H9 (cell line): ENCODE measurements at regions not wholly inside any gene's neighbourhood (a gene's known extent, or its start where the extent isn't known, plus 50 kb on each side); places are given as distances from the start of the nearest gene placed in this dataset.

Source experiments
- DNase-seq: peaks from one replicate; pipeline ENCODE4 v3.0.0-alpha.2; 2017
- H2AFZ ChIP-seq: one replicate; pipeline ENCODE4 v1.6.1; 2013; ENCODE audit warnings: mild to moderate bottlenecking, low read length, control low read depth, moderate library complexity
- H2AK5ac ChIP-seq: 2 replicates; pipeline ENCODE4 v1.6.1; 2013; ENCODE audit warnings: low read length, control low read depth, mixed read lengths; ENCODE audit not compliant: insufficient read length
- H2BK120ac ChIP-seq: one replicate; pipeline ENCODE4 v1.6.1; 2013; ENCODE audit warnings: low read depth, mild to moderate bottlenecking, low read length, control low read depth, inconsistent platforms; ENCODE audit not compliant: poor library complexity, severe bottlenecking
- H2BK12ac ChIP-seq: 2 replicates; pipeline ENCODE4 v1.6.1; 2013; ENCODE audit warnings: low read length, control low read depth, mixed read lengths, low read depth; ENCODE audit not compliant: insufficient read length
- H2BK15ac ChIP-seq: 2 replicates; pipeline ENCODE4 v1.6.1; 2013; ENCODE audit warnings: low read depth, low read length, control low read depth
- H2BK20ac ChIP-seq: one replicate; pipeline ENCODE4 v1.6.1; 2013; ENCODE audit warnings: low read depth, mild to moderate bottlenecking, low read length, control low read depth, inconsistent platforms; ENCODE audit not compliant: poor library complexity, severe bottlenecking
- H2BK5ac ChIP-seq: 2 replicates; pipeline ENCODE4 v1.6.1; 2013; ENCODE audit warnings: low read length, control low read depth, mixed read lengths; ENCODE audit not compliant: insufficient read length
- H3K14ac ChIP-seq: 2 replicates; pipeline ENCODE4 v1.6.1; 2013; ENCODE audit warnings: low read length, control low read depth; ENCODE audit not compliant: insufficient read depth
- H3K18ac ChIP-seq: 2 replicates; pipeline ENCODE4 v1.6.1; 2013; ENCODE audit warnings: low read depth, mild to moderate bottlenecking, mixed read lengths, low read length, control low read depth; ENCODE audit not compliant: insufficient read length
- H3K23ac ChIP-seq: 2 replicates; pipeline ENCODE4 v1.6.1; 2013; ENCODE audit warnings: low read length, control low read depth, mixed read lengths, low read depth; ENCODE audit not compliant: insufficient read length
- H3K23me2 ChIP-seq: 2 replicates; pipeline ENCODE4 v1.6.1; 2013; ENCODE audit warnings: low read depth, mild to moderate bottlenecking, mixed read lengths, low read length, control low read depth; ENCODE audit not compliant: insufficient read length, poor library complexity, severe bottlenecking
- H3K27ac ChIP-seq: 2 replicates; pipeline ENCODE4 v1.5.1; 2013; ENCODE audit warnings: low read length, control low read depth, mixed read lengths, low read depth; ENCODE audit not compliant: insufficient read length
- H3K27me3 ChIP-seq: 2 replicates; pipeline ENCODE4 v1.6.1; 2013; ENCODE audit warnings: low read length, control low read depth, inconsistent platforms; ENCODE audit not compliant: insufficient read depth
- H3K4ac ChIP-seq: 2 replicates; pipeline ENCODE4 v1.6.1; 2013; ENCODE audit warnings: low read depth, mild to moderate bottlenecking, control low read depth, inconsistent platforms, low read length, moderate library complexity
- H3K4me1 ChIP-seq: 2 replicates; pipeline ENCODE4 v1.6.1; 2013; ENCODE audit warnings: low read length, control low read depth, inconsistent platforms; ENCODE audit not compliant: insufficient read depth
- H3K4me2 ChIP-seq: 2 replicates; pipeline ENCODE4 v1.6.1; 2013; ENCODE audit warnings: low read length, control low read depth, mixed read lengths; ENCODE audit not compliant: insufficient read length, insufficient read depth
- H3K56ac ChIP-seq: 2 replicates; pipeline ENCODE4 v1.6.1; 2013; ENCODE audit warnings: low read depth, mild to moderate bottlenecking, mixed read lengths, low read length, control low read depth; ENCODE audit not compliant: insufficient read length
- H3K79me1 ChIP-seq: 2 replicates; pipeline ENCODE4 v1.6.1; 2013; ENCODE audit warnings: low read depth, mild to moderate bottlenecking, moderate library complexity, low read length, control low read depth, inconsistent platforms; ENCODE audit not compliant: insufficient read depth, poor library complexity, severe bottlenecking
- H3K79me2 ChIP-seq: 2 replicates; pipeline ENCODE4 v1.6.1; 2013; ENCODE audit warnings: low read length, control low read depth, inconsistent platforms; ENCODE audit not compliant: insufficient read depth
- H3K9ac ChIP-seq: 2 replicates; pipeline ENCODE4 v1.6.1; 2013; ENCODE audit warnings: low read length, control low read depth, mixed read lengths; ENCODE audit not compliant: insufficient read length; ENCODE audit errors: extremely low read depth
- H3K9me3 ChIP-seq: one replicate; pipeline ENCODE4 v1.6.1; 2013; ENCODE audit warnings: low read depth, low read length, inconsistent platforms; ENCODE audit not compliant: control insufficient read depth
- H3T11ph ChIP-seq: one replicate; pipeline ENCODE4 v1.6.1; 2013; ENCODE audit warnings: mild to moderate bottlenecking, low read length, control low read depth, inconsistent platforms
- H4K20me1 ChIP-seq: one replicate; pipeline ENCODE4 v1.6.1; 2013; ENCODE audit not compliant: control insufficient read depth, insufficient read length, insufficient read depth
- H4K5ac ChIP-seq: 2 replicates; pipeline ENCODE4 v1.6.1; 2013; ENCODE audit warnings: low read depth, mild to moderate bottlenecking, mixed read lengths, low read length, control low read depth; ENCODE audit not compliant: insufficient read length
- H4K8ac ChIP-seq: replicated peaks from 2 replicates; pipeline ENCODE4 v1.6.1; 2013; ENCODE audit warnings: low read length, control low read depth, mixed read lengths, low read depth; ENCODE audit not compliant: insufficient read length
- H4K91ac ChIP-seq: 2 replicates; pipeline ENCODE4 v1.6.1; 2013; ENCODE audit warnings: low read depth, mild to moderate bottlenecking, moderate library complexity, mixed read lengths, low read length, control low read depth; ENCODE audit not compliant: insufficient read length
- H3K27ac Mint-ChIP-seq, 3 experiments: 2 replicates in 2 of 3; 3 replicates in 1 of 3; pipeline ENCODE4 v1.8.0; 2020 to 2021; ENCODE audit warnings: mixed read lengths in 3 of 3, mild to moderate bottlenecking in 1 of 3, moderate library complexity in 1 of 3
- H3K27me3 Mint-ChIP-seq: 2 replicates; pipeline ENCODE4 v1.8.0; 2021; ENCODE audit warnings: low read depth, mild to moderate bottlenecking, moderate library complexity, mixed read lengths
- H3K36me3 Mint-ChIP-seq, 3 experiments: 2 replicates in 2 of 3; 3 replicates in 1 of 3; pipeline ENCODE4 v1.8.0; 2020 to 2021; ENCODE audit warnings: low read depth in 3 of 3, mixed read lengths in 3 of 3; ENCODE audit not compliant: insufficient read depth in 1 of 3
- H3K4me1 Mint-ChIP-seq, 2 experiments: 2 replicates each; pipeline ENCODE4 v1.8.0; 2020; ENCODE audit warnings: mixed read lengths in 2 of 2
- H3K4me3 Mint-ChIP-seq, 2 experiments: 2 replicates in 1 of 2; 3 replicates in 1 of 2; pipeline ENCODE4 v1.8.0; 2020 to 2021; ENCODE audit warnings: mild to moderate bottlenecking in 2 of 2, mixed read lengths in 2 of 2, moderate library complexity in 1 of 2
- H3K9me3 Mint-ChIP-seq, 2 experiments: 2 replicates in 1 of 2; 3 replicates in 1 of 2; pipeline ENCODE4 v1.8.0; 2020; ENCODE audit warnings: mild to moderate bottlenecking in 2 of 2, mixed read lengths in 2 of 2, moderate library complexity in 1 of 2
- CTCF ChIP-seq: fragments of 200-600 bp; sonication (generic); conservative IDR thresholded peaks from 3 replicates; pipeline ENCODE4 v1.8.0; 2021; ENCODE audit warnings: antibody characterized with exemption, mild to moderate bottlenecking
- WGBS: extraction: QIAGEN DNeasy Blood & Tissue Kit; methylation state at CpG from one replicate; pipeline ENCODE4 v1.1.7; 2013; ENCODE audit warnings: missing lambda C conversion rate, low lambda C conversion rate, mixed read lengths; ENCODE audit not compliant: insufficient read length; ENCODE audit errors: extremely low coverage; 5-methylcytosine and 5-hydroxymethylcytosine counted together

- Mint-ChIP-seq H3K36me3 (peaks cover 0 to 3% (median 3%) of the 10 kb centered on the region in 3 experiments; a peak in 2 of 7 replicates), H3K4me1 (peaks cover 7 to 8% of the 10 kb centered on the region in 2 experiments), H3K27me3 (no peaks in the 10 kb centered on the region), H3K9me3 (peaks cover 5 to 7% of the 10 kb centered on the region in 2 experiments; a peak in 4 of 5 replicates), H3K4me3 (no peak overlapping the region), H3K27ac (no peak overlapping the region)
- Histone ChIP-seq H4K5ac (no peak overlapping the region), H2AFZ (no peak overlapping the region), H3K27ac (no peak overlapping the region), H2BK12ac (no peak overlapping the region), H2BK120ac (no peak overlapping the region), H3K79me2 (no peaks in the 10 kb centered on the region), H4K20me1 (no peaks in the 10 kb centered on the region), H2AK5ac (no peak overlapping the region), H3T11ph (no peak overlapping the region), H3K9me3 (no peaks in the 10 kb centered on the region), H3K23ac (no peak overlapping the region), H2BK20ac (no peak overlapping the region), H4K8ac (no peak overlapping the region), H3K14ac (no peak overlapping the region), H3K4me1 (no peaks in the 10 kb centered on the region), H2BK5ac (no peak overlapping the region), H3K9ac (no peak overlapping the region), H3K4me2 (no peak overlapping the region), H3K23me2 (no peaks in the 10 kb centered on the region), H3K56ac (no peak overlapping the region), H3K4ac (no peak overlapping the region), H3K79me1 (no peaks in the 10 kb centered on the region), H3K27me3 (no peaks in the 10 kb centered on the region), H4K91ac (no peak overlapping the region), H3K18ac (no peak overlapping the region), H2BK15ac (no peak overlapping the region)
- no peak for TF ChIP-seq CTCF
- no CpG with 5 or more reads among the region's 3 CpGs for WGBS
- no peak for DNase-seq
Measured at GRCh38 chr7:144903201-144903600, 67.3 kb upstream of the TPK1 start.
